Right ventricle myocardium inferior (tissue), 1 donor: ENCODE measurements at regions not wholly inside any gene's neighbourhood (a gene's known extent, or its start where the extent isn't known, plus 50 kb on each side); places are given as distances from the start of the nearest gene placed in this dataset.
A peak's percentile ranks its signal among the peaks of the same experiment; 100 is the strongest.
"Not testable (repeated sequence)": the region's sequence is repeated elsewhere in the genome, so short reads cannot be mapped to it uniquely, and the experiment has no call there.

Experiments
- ATAC-seq: fragments of 200-7000 bp; cut with Tn5 transposase; one replicate; pipeline ENCODE4 v1.9.1; 2020; ENCODE audit warnings: mild to moderate bottlenecking, moderate library complexity
- DNase-seq: peaks from one replicate; pipeline ENCODE4 v3.0.0; 2021; ENCODE audit errors: missing footprints
- intact Hi-C: fragments of 100-400 bp; cut with DNase I; formaldehyde crosslinking; loops from one replicate; pipeline ENCODE4 v1.11.0; 2022
- donor health status: DM: no; HTN: yes; CAD: no; lungs with severe emphysema.

GRCh38 chr6:112448786-112449185 is 101.7 kb downstream of the RFPL4B start:
- DNase-seq, ATAC-seq: not testable (repeated sequence)

GRCh38 chr6:112450663-112451062 is 103.5 kb downstream of the RFPL4B start:
- intact Hi-C loops: no loop called here
- DNase-seq: no peak
- no peak for ATAC-seq

More at GRCh38 chr6:112448786-112449185, 101.7 kb downstream of the RFPL4B start:
- intact Hi-C loops: not testable (repeated sequence)

GRCh38 chr6:112457886-112458285 is 110.8 kb downstream of the RFPL4B start:
- intact Hi-C loops: no loop called here
- ATAC-seq (no peak), DNase-seq (no peak)

GRCh38 chr6:112459758-112460304 is 112.7 kb downstream of the RFPL4B start:
- ATAC-seq (no peak), DNase-seq (no peak)
- intact Hi-C loops: no loop called here

GRCh38 chr6:112464901-112465665 is 118.0 kb downstream of the RFPL4B start:
- DNase-seq (no peak), ATAC-seq (peak; percentile 52)
- intact Hi-C loops: no loop called here

- no peak for ATAC-seq
These were observed 119.4 kb downstream of the RFPL4B start for GRCh38 chr6:112466373-112467151.

GRCh38 chr6:112468359-112468758 is 121.2 kb downstream of the RFPL4B start:
- intact Hi-C loops: no loop called here
- no peak for ATAC-seq
- DNase-seq: no peak

More at GRCh38 chr6:112466373-112467151, 119.4 kb downstream of the RFPL4B start:
- intact Hi-C loops: no loop called here
- no peak for DNase-seq

GRCh38 chr6:112469306-112469705 is 122.2 kb downstream of the RFPL4B start:
- DNase-seq (no peak), ATAC-seq (no peak)
- intact Hi-C loops: no loop called here

- intact Hi-C loops: no loop called here
- ATAC-seq: no peak
- no peak for DNase-seq
These were observed 123.2 kb downstream of the RFPL4B start for GRCh38 chr6:112470376-112470775.

- no peak for DNase-seq
- intact Hi-C loops: no loop called here
These were observed 123.8 kb downstream of the RFPL4B start for GRCh38 chr6:112470950-112471349.

GRCh38 chr6:112475083-112475482 is 128.0 kb downstream of the RFPL4B start:
- no peak for ATAC-seq
- no peak for DNase-seq
- intact Hi-C loops: no loop called here

More at GRCh38 chr6:112470950-112471349, 123.8 kb downstream of the RFPL4B start:
- no peak for ATAC-seq

GRCh38 chr6:112477125-112477524 is 130.0 kb downstream of the RFPL4B start:
- ATAC-seq (no peak), DNase-seq (no peak)
- intact Hi-C loops: no loop called here

GRCh38 chr6:112478036-112478435 is 130.9 kb downstream of the RFPL4B start:
- no peak for ATAC-seq
- no peak for DNase-seq
- intact Hi-C loops: no loop called here

- DNase-seq, intact Hi-C loops, ATAC-seq: not testable (repeated sequence)
These were observed 132.8 kb downstream of the RFPL4B start for GRCh38 chr6:112479975-112480374.

- intact Hi-C loops: no loop called here
- no peak for DNase-seq
- no peak for ATAC-seq
These were observed 133.4 kb downstream of the RFPL4B start for GRCh38 chr6:112480553-112480952.

- intact Hi-C loops: no loop called here
- ATAC-seq: no peak
- no peak for DNase-seq
These were observed 134.1 kb downstream of the RFPL4B start for GRCh38 chr6:112481211-112481610.

- DNase-seq: no peak
- ATAC-seq: no peak
- intact Hi-C loops: no loop called here
These were observed 135.2 kb downstream of the RFPL4B start for GRCh38 chr6:112482373-112482772.

GRCh38 chr6:112485120-112485826 is 138.1 kb downstream of the RFPL4B start:
- intact Hi-C loops: no loop called here
- DNase-seq: no peak

GRCh38 chr6:112485827-112486212 is 138.7 kb downstream of the RFPL4B start:
- DNase-seq (no peak), ATAC-seq (no peak)
- intact Hi-C loops: no loop called here

More at GRCh38 chr6:112485120-112485826, 138.1 kb downstream of the RFPL4B start:
- ATAC-seq: no peak
